HEK293T (cell line): ENCODE measurements at regions not wholly inside any gene's neighbourhood (a gene's known extent, or its start where the extent isn't known, plus 50 kb on each side); places are given as distances from the start of the nearest gene placed in this dataset.

Experiments used
- BHLHE40 ChIP-seq: fragments of 450-650 bp; IDR thresholded peaks from 2 replicates; pipeline ENCODE4 v1.6.1; 2016; ENCODE audit warnings: mild to moderate bottlenecking, moderate library complexity, borderline replicate concordance
- ELF4 ChIP-seq: fragments of 450-650 bp; IDR thresholded peaks from 2 replicates; pipeline ENCODE4 v1.6.1; 2017; ENCODE audit warnings: antibody characterized with exemption
- FOXK2 ChIP-seq: fragments of 450-650 bp; IDR thresholded peaks from 2 replicates; pipeline ENCODE4 v1.6.1; 2016; ENCODE audit warnings: mild to moderate bottlenecking
- FOXM1 ChIP-seq: fragments of 450-650 bp; IDR thresholded peaks from 2 replicates; pipeline ENCODE4 v1.6.1; 2017; ENCODE audit warnings: mild to moderate bottlenecking, borderline replicate concordance
- NFRKB ChIP-seq: fragments of 450-650 bp; IDR thresholded peaks from 2 replicates; pipeline ENCODE4 v1.6.1; 2016; ENCODE audit warnings: mild to moderate bottlenecking, moderate library complexity
- TARDBP ChIP-seq: fragments of 450-650 bp; IDR thresholded peaks from 2 replicates; pipeline ENCODE4 v1.6.1; 2016
- ZNF384 ChIP-seq: fragments of 450-650 bp; IDR thresholded peaks from 2 replicates; pipeline ENCODE4 v1.6.1; 2016

DNA sequence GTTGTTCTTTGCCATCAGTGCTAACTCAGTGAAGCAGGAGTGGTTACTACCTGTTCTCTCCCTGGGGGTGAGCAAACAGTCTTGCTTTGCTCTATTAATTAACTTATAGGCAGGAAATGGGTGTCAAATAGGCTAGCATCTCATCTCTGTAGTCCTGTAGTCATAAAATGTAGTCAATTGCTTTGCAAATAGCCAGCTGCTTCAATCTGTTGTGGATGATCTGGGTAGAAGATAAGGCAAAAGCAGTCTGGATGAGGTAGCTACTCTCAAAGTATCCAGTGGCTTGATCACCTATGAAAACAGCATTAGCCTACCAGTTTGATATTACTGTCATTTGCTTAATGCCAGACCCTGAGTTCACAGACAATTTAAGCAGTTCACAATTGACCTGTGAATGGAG lies 369.0 kb upstream of the TMTC1 start:
- no peak for TF ChIP-seq BHLHE40
- TF ChIP-seq ELF4 = no peak
- TF ChIP-seq FOXM1 = no peak
- no peak for TF ChIP-seq FOXK2
- no peak for TF ChIP-seq ZNF384
- no peak for TF ChIP-seq NFRKB
- TF ChIP-seq TARDBP = no peak
